ENCODE measurements at regions not wholly inside any gene's neighbourhood (a gene's known extent, or its start where the extent isn't known, plus 50 kb on each side); places are given as distances from the start of the nearest gene placed in this dataset.

- Histone ChIP-seq H3K4me1 (ENCODE audit: control insufficient read depth, insufficient read depth, low read length) (no peaks in the 10 kb centered on the region), H3K9me3 (replicated peaks; ENCODE audit: control insufficient read depth, low read depth, low read length) (no peaks in the 10 kb centered on the region), H3K4me3 (ENCODE audit: low read length) (no peak overlapping the region), H3K36me3 (ENCODE audit: control insufficient read depth, insufficient read depth, low read length) (no peaks in the 10 kb centered on the region), H3K27ac (ENCODE audit: low read length) (no peak overlapping the region), H3K27me3 (ENCODE audit: control insufficient read depth, insufficient read depth, low read length) (no peaks in the 10 kb centered on the region)
- WGBS (ENCODE audit: insufficient coverage) = no CpG with 5 or more reads among the region's 1 CpG
- no peak for DNase-seq
These were observed 486.7 kb upstream of the ADAMTS16 start for GRCh38 chr5:4653475-4653874.

DNA sequence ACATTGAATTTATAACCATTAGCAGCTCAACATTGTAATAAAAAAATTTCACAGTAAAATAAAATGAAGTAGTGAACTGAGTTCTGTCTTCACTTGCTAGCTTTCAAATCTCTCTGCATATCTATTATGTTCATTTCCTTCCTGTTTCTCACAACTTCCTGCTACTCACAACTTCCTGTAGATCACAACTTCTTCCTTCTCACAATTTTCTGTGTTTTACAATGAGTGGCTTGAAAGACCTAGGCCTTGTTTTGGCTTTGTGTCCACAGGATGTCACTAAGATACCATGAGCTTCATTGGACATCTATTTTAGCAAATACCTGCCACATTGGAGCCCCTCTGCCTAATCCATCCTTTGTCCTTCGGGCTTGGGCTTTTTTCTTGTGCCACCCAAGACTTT, 480.3 kb upstream of the ADAMTS16 start:
- H3K36me3 ChIP-seq (ENCODE audit: control insufficient read depth, insufficient read depth, low read length) = no peaks in the 10 kb centered on the region
- no peak overlapping the region for H3K27ac ChIP-seq (ENCODE audit: low read length)
- DNase-seq = no peak
- no peaks in the 10 kb centered on the region for H3K27me3 ChIP-seq (ENCODE audit: control insufficient read depth, insufficient read depth, low read length)
- no peak overlapping the region for H3K4me3 ChIP-seq (ENCODE audit: low read length)
- no CpG with 5 or more reads among the region's 1 CpG for WGBS (ENCODE audit: insufficient coverage)
- H3K9me3 ChIP-seq (replicated peaks; ENCODE audit: control insufficient read depth, low read depth, low read length) = no peaks in the 10 kb centered on the region
- H3K4me1 ChIP-seq (ENCODE audit: control insufficient read depth, insufficient read depth, low read length) = no peaks in the 10 kb centered on the region

GRCh38 chr5:4661326-4661725, 478.8 kb upstream of the ADAMTS16 start:
- WGBS (ENCODE audit: insufficient coverage) = 47% methylated on average over 2 of the region's 8 CpGs
- Histone ChIP-seq H3K9me3 (replicated peaks; ENCODE audit: control insufficient read depth, low read depth, low read length) (no peaks in the 10 kb centered on the region), H3K27ac (ENCODE audit: low read length) (no peak overlapping the region), H3K4me3 (ENCODE audit: low read length) (no peak overlapping the region), H3K27me3 (ENCODE audit: control insufficient read depth, insufficient read depth, low read length) (no peaks in the 10 kb centered on the region), H3K36me3 (ENCODE audit: control insufficient read depth, insufficient read depth, low read length) (no peaks in the 10 kb centered on the region), H3K4me1 (ENCODE audit: control insufficient read depth, insufficient read depth, low read length) (no peaks in the 10 kb centered on the region)
- no peak for DNase-seq

DNA sequence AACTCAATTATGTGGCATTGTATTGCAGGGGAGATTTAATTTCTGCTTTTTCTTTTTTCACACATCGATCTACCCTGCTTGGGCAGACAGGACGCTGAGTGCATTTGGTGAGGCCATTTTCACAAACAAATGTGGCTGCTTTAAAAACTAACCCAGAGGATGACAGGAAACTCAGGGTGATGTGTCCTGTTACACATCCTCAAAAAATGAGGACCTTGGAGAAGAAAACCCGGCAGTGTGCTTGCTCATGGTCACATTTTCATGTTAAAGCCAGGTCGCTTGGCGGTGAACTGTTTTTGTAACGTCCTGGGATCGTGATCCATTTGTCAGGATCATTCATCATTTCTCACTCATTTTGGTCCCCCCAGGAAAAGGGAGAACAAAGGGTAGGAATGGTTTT, 478.3 kb upstream of the ADAMTS16 start:
- Histone ChIP-seq H3K27ac (ENCODE audit: low read length) (no peak overlapping the region), H3K4me1 (ENCODE audit: control insufficient read depth, insufficient read depth, low read length) (no peaks in the 10 kb centered on the region), H3K36me3 (ENCODE audit: control insufficient read depth, insufficient read depth, low read length) (no peaks in the 10 kb centered on the region), H3K27me3 (ENCODE audit: control insufficient read depth, insufficient read depth, low read length) (no peaks in the 10 kb centered on the region), H3K9me3 (replicated peaks; ENCODE audit: control insufficient read depth, low read depth, low read length) (no peaks in the 10 kb centered on the region), H3K4me3 (ENCODE audit: low read length) (no peak overlapping the region)
- DNase-seq = no peak
- 43% methylated on average over 3 of the region's 7 CpGs for WGBS (ENCODE audit: insufficient coverage)

GRCh38 chr5:4662756-4663155, 477.4 kb upstream of the ADAMTS16 start:
- WGBS (ENCODE audit: insufficient coverage) = 84% methylated on average over 4 of the region's 5 CpGs
- Histone ChIP-seq H3K27ac (ENCODE audit: low read length) (no peak overlapping the region), H3K9me3 (replicated peaks; ENCODE audit: control insufficient read depth, low read depth, low read length) (no peaks in the 10 kb centered on the region), H3K27me3 (ENCODE audit: control insufficient read depth, insufficient read depth, low read length) (no peaks in the 10 kb centered on the region), H3K36me3 (ENCODE audit: control insufficient read depth, insufficient read depth, low read length) (no peaks in the 10 kb centered on the region), H3K4me1 (ENCODE audit: control insufficient read depth, insufficient read depth, low read length) (no peaks in the 10 kb centered on the region), H3K4me3 (ENCODE audit: low read length) (no peak overlapping the region)
- DNase-seq = no peak

GRCh38 chr5:4665911-4666310, 474.2 kb upstream of the ADAMTS16 start:
- Histone ChIP-seq H3K27me3 (ENCODE audit: control insufficient read depth, insufficient read depth, low read length) (no peaks in the 10 kb centered on the region), H3K36me3 (ENCODE audit: control insufficient read depth, insufficient read depth, low read length) (no peaks in the 10 kb centered on the region), H3K9me3 (replicated peaks; ENCODE audit: control insufficient read depth, low read depth, low read length) (no peaks in the 10 kb centered on the region), H3K27ac (ENCODE audit: low read length) (no peak overlapping the region), H3K4me3 (ENCODE audit: low read length) (no peak overlapping the region), H3K4me1 (ENCODE audit: control insufficient read depth, insufficient read depth, low read length) (no peaks in the 10 kb centered on the region)
- DNase-seq = no peak
- no CpG with 5 or more reads among the region's 2 CpGs for WGBS (ENCODE audit: insufficient coverage)

GRCh38 chr5:4674166-4674565, 466.0 kb upstream of the ADAMTS16 start:
- Histone ChIP-seq H3K27me3 (ENCODE audit: control insufficient read depth, insufficient read depth, low read length) (peaks cover 3% of the 10 kb centered on the region), H3K4me3 (ENCODE audit: low read length) (no peak overlapping the region), H3K4me1 (ENCODE audit: control insufficient read depth, insufficient read depth, low read length) (no peaks in the 10 kb centered on the region), H3K36me3 (ENCODE audit: control insufficient read depth, insufficient read depth, low read length) (no peaks in the 10 kb centered on the region), H3K27ac (ENCODE audit: low read length) (no peak overlapping the region), H3K9me3 (replicated peaks; ENCODE audit: control insufficient read depth, low read depth, low read length) (no peaks in the 10 kb centered on the region)
- WGBS (ENCODE audit: insufficient coverage) = no CpG with 5 or more reads among the region's 1 CpG
- DNase-seq = no peak

GRCh38 chr5:4676934-4677333, 463.2 kb upstream of the ADAMTS16 start:
- no CpG with 5 or more reads among the region's 4 CpGs for WGBS (ENCODE audit: insufficient coverage)
- Histone ChIP-seq H3K27ac (ENCODE audit: low read length) (no peak overlapping the region), H3K4me3 (ENCODE audit: low read length) (no peak overlapping the region), H3K36me3 (ENCODE audit: control insufficient read depth, insufficient read depth, low read length) (no peaks in the 10 kb centered on the region), H3K27me3 (ENCODE audit: control insufficient read depth, insufficient read depth, low read length) (no peaks in the 10 kb centered on the region), H3K9me3 (replicated peaks; ENCODE audit: control insufficient read depth, low read depth, low read length) (no peaks in the 10 kb centered on the region), H3K4me1 (ENCODE audit: control insufficient read depth, insufficient read depth, low read length) (no peaks in the 10 kb centered on the region)
- DNase-seq = no peak

- Histone ChIP-seq H3K27me3 (ENCODE audit: control insufficient read depth, insufficient read depth, low read length) (no peaks in the 10 kb centered on the region), H3K27ac (ENCODE audit: low read length) (no peak overlapping the region), H3K4me1 (ENCODE audit: control insufficient read depth, insufficient read depth, low read length) (no peaks in the 10 kb centered on the region), H3K36me3 (ENCODE audit: control insufficient read depth, insufficient read depth, low read length) (no peaks in the 10 kb centered on the region), H3K9me3 (replicated peaks; ENCODE audit: control insufficient read depth, low read depth, low read length) (no peaks in the 10 kb centered on the region), H3K4me3 (ENCODE audit: low read length) (no peak overlapping the region)
- no peak for DNase-seq
These were observed 455.2 kb upstream of the ADAMTS16 start for GRCh38 chr5:4684946-4685345.

- H3K27ac ChIP-seq (ENCODE audit: low read length) = no peak overlapping the region
- H3K4me1 ChIP-seq (ENCODE audit: control insufficient read depth, insufficient read depth, low read length) = no peaks in the 10 kb centered on the region
- no peaks in the 10 kb centered on the region for H3K9me3 ChIP-seq (replicated peaks; ENCODE audit: control insufficient read depth, low read depth, low read length)
- no peak for DNase-seq
- H3K4me3 ChIP-seq (ENCODE audit: low read length) = no peak overlapping the region
- no CpG with 5 or more reads among the region's 6 CpGs for WGBS (ENCODE audit: insufficient coverage)
- no peaks in the 10 kb centered on the region for H3K36me3 ChIP-seq (ENCODE audit: control insufficient read depth, insufficient read depth, low read length)
- no peaks in the 10 kb centered on the region for H3K27me3 ChIP-seq (ENCODE audit: control insufficient read depth, insufficient read depth, low read length)
These were observed 441.5 kb upstream of the ADAMTS16 start for GRCh38 chr5:4698596-4698995.

GRCh38 chr5:4699592-4699991, 440.5 kb upstream of the ADAMTS16 start:
- Histone ChIP-seq H3K36me3 (ENCODE audit: control insufficient read depth, insufficient read depth, low read length) (no peaks in the 10 kb centered on the region), H3K9me3 (replicated peaks; ENCODE audit: control insufficient read depth, low read depth, low read length) (no peaks in the 10 kb centered on the region), H3K4me1 (ENCODE audit: control insufficient read depth, insufficient read depth, low read length) (no peaks in the 10 kb centered on the region), H3K27me3 (ENCODE audit: control insufficient read depth, insufficient read depth, low read length) (no peaks in the 10 kb centered on the region), H3K4me3 (ENCODE audit: low read length) (no peak overlapping the region), H3K27ac (ENCODE audit: low read length) (no peak overlapping the region)
- no peak for DNase-seq
- WGBS (ENCODE audit: insufficient coverage) = 82% methylated on average over 3 of the region's 6 CpGs

All from muscle of leg (tissue), 3 donors.